ENCODE measurements at regions not wholly inside any gene's neighbourhood (a gene's known extent, or its start where the extent isn't known, plus 50 kb on each side); places are given as distances from the start of the nearest gene placed in this dataset.

DNA sequence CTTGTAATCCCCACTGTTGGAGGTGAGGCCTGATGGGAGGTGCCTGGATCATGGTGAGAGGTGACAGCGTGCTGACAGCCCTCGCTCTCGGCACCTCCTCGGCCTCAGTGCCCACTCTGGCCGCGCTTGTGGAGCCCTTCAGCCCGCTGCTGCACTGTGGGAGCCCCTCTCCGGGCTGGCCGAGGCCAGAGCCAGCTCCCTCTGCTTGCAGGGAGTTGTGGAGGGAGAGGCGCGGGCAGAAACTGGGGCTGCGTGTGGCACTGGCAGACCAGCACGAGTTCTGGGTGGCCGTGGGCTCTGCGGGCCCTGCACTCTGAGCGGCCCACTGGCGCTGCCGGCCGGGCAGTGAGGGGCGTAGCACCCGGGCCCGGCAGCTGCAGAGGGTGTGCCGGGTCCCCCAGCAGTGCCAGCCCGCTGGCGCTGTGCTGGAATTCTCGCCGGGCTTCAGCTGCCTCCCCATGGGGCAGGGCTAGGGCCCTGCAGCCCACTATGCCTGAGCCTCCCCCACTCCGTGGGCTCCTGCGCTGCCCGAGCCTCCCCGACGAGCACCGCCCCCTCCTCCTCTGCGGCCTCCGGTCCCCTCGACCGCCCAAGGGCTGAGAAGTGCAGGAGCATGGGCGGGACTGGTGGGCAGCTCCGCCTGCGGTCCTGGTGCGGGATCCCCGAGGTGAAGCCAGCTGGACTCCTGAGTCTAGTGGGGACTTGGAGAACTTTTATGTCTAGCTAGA lies 197.1 kb downstream of the SPP2 start:
- TF ChIP-seq CTCF (conservative IDR thresholded peaks at IDR 0.05 in 1 of 2, IDR thresholded peaks at IDR 0.05 in 1 of 2; ENCODE audit: extremely low read depth in 1 of 2, insufficient read depth in 1 of 2, low read depth in 1 of 2, low read length in 2 of 2) (no peak), EZH2 (IDR thresholded peaks at IDR 0.05; ENCODE audit: borderline replicate concordance, low read length) (no peak)
